ENCODE measurements at regions not wholly inside any gene's neighbourhood (a gene's known extent, or its start where the extent isn't known, plus 50 kb on each side); places are given as distances from the start of the nearest gene placed in this dataset.

DNA sequence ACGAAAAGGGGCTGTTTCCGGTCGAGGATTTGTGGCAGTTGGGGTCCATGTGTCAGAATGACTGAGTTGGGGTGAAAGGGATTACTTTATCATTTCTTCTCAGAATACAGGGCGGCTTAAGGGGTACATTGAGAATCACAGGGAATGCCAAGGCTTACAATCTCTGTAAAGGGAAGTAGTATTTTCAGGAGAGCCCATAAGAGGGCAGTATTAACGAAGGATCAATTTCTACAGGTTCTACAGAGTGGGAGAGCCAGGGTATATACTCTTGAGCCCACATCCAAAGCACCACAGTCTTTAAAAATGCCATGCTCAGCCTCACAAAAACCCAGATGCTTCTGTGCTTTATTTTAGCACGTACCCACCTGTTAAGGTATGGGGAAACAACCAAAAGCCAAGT, 67.7 kb upstream of the ZXDA start:
- DNase-seq (no peak), ATAC-seq (no peak)
- intact Hi-C loops (cut with micrococcal nuclease), result no loop called here
- POLR2A ChIA-PET, result no interaction called here
- Mint-ChIP-seq H3K9me3 (no peaks in the 10 kb centered on the region), H3K36me3 (ENCODE audit: low read depth) (no peaks in the 10 kb centered on the region), H3K4me1 (ENCODE audit: low read depth) (no peaks in the 10 kb centered on the region), H3K27me3 (no peaks in the 10 kb centered on the region), H3K27ac (no peak overlapping the region), H3K4me3 (no peak overlapping the region)
- CTCF ChIA-PET, result no interaction called here
- TF ChIP-seq, protein P1, sequence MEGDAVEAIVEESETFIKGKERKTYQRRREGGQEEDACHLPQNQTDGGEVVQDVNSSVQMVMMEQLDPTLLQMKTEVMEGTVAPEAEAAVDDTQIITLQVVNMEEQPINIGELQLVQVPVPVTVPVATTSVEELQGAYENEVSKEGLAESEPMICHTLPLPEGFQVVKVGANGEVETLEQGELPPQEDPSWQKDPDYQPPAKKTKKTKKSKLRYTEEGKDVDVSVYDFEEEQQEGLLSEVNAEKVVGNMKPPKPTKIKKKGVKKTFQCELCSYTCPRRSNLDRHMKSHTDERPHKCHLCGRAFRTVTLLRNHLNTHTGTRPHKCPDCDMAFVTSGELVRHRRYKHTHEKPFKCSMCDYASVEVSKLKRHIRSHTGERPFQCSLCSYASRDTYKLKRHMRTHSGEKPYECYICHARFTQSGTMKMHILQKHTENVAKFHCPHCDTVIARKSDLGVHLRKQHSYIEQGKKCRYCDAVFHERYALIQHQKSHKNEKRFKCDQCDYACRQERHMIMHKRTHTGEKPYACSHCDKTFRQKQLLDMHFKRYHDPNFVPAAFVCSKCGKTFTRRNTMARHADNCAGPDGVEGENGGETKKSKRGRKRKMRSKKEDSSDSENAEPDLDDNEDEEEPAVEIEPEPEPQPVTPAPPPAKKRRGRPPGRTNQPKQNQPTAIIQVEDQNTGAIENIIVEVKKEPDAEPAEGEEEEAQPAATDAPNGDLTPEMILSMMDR (IDR thresholded peaks at IDR 0.05), result no peak

DNA sequence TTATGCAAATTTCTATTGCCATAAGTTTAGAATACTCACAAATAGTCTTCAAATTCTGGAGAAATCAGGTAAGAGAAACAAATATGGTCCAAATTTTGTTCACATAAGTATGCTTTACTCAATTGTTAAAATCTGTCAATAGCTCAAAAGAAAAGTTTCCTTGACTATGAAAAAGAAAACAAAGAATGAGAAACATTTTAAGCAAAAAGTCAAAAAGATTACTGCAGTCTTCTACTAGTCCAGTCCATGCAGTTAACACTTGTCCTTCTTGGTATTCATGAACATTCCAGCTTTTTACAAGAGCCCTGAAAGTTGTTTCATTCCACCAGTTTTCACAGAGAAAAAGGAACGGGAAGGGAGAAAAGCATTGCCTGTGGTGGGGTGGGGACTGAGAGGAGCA, 54.7 kb upstream of the ZXDA start:
- Mint-ChIP-seq H3K27me3 (no peaks in the 10 kb centered on the region), H3K4me1 (ENCODE audit: low read depth) (no peaks in the 10 kb centered on the region), H3K36me3 (ENCODE audit: low read depth) (no peaks in the 10 kb centered on the region), H3K9me3 (peaks cover 5% of the 10 kb centered on the region), H3K27ac (no peak overlapping the region), H3K4me3 (no peak overlapping the region)
- CTCF ChIA-PET, result no interaction called here
- POLR2A ChIA-PET, result interaction anchor here (0.6 kb wide), 1 partner anchor 286 kb away, joined by 4 read pairs; no protein-coding TSS in a partner anchor
- intact Hi-C loops (cut with micrococcal nuclease), result no loop called here
- TF ChIP-seq, protein P1 (IDR thresholded peaks at IDR 0.05), result no peak
- ATAC-seq, result no peak
- no peak for DNase-seq
